HG03520 (cell line): ENCODE measurements at regions not wholly inside any gene's neighbourhood (a gene's known extent, or its start where the extent isn't known, plus 50 kb on each side); places are given as distances from the start of the nearest gene placed in this dataset.
"Not testable (repeated sequence)": the region's sequence is repeated elsewhere in the genome, so short reads cannot be mapped to it uniquely, and the experiment has no call there.

Source experiments
- ATAC-seq: cut with Tn5 transposase; IDR thresholded peaks from one replicate; pipeline ENCODE4 v1.9.1; 2021; ENCODE audit warnings: mild to moderate bottlenecking, moderate library complexity; ENCODE audit not compliant: unreplicated experiment

GRCh38 chr1:189524501-189524900 lies 953.2 kb downstream of the BRINP3 start:
- no peak for ATAC-seq

- ATAC-seq: no peak
Observed at GRCh38 chr1:189530162-189530561, 947.5 kb downstream of the BRINP3 start.

- no peak for ATAC-seq
Observed at GRCh38 chr1:189538271-189538670, 939.4 kb downstream of the BRINP3 start.

GRCh38 chr1:189550498-189550897 lies 927.2 kb downstream of the BRINP3 start:
- ATAC-seq: no peak

- ATAC-seq: no peak
Observed at GRCh38 chr1:189563784-189564183, 913.9 kb downstream of the BRINP3 start.

- ATAC-seq: no peak
Observed at GRCh38 chr1:189567890-189568289, 909.8 kb downstream of the BRINP3 start.

GRCh38 chr1:189596197-189596596 lies 881.5 kb downstream of the BRINP3 start:
- no peak for ATAC-seq

- no peak for ATAC-seq
Observed at GRCh38 chr1:189597083-189597482, 880.6 kb downstream of the BRINP3 start.

GRCh38 chr1:189605226-189605625 lies 872.4 kb downstream of the BRINP3 start:
- no peak for ATAC-seq

GRCh38 chr1:189606047-189606446 lies 871.6 kb downstream of the BRINP3 start:
- no peak for ATAC-seq

GRCh38 chr1:189606795-189607476 lies 870.7 kb downstream of the BRINP3 start:
- ATAC-seq: no peak

- no peak for ATAC-seq
Observed at GRCh38 chr1:189607477-189608096, 870.1 kb downstream of the BRINP3 start.

- no peak for ATAC-seq
Observed at GRCh38 chr1:189609167-189609566, 868.5 kb downstream of the BRINP3 start.

- ATAC-seq: no peak
Observed at GRCh38 chr1:189616893-189617292, 860.8 kb downstream of the BRINP3 start.

- ATAC-seq: no peak
Observed at GRCh38 chr1:189619682-189620332, 857.9 kb downstream of the BRINP3 start.

- ATAC-seq: no peak
Observed at GRCh38 chr1:189620471-189620870, 857.2 kb downstream of the BRINP3 start.

- no peak for ATAC-seq
Observed at GRCh38 chr1:189623336-189623735, 854.3 kb downstream of the BRINP3 start.

- ATAC-seq: no peak
Observed at GRCh38 chr1:189627427-189627826, 850.2 kb downstream of the BRINP3 start.

- ATAC-seq: no peak
Observed at GRCh38 chr1:189628857-189629256, 848.8 kb downstream of the BRINP3 start.

GRCh38 chr1:189633658-189634057 lies 844.0 kb downstream of the BRINP3 start:
- ATAC-seq: no peak

- ATAC-seq: no peak
Observed at GRCh38 chr1:189637041-189637440, 840.6 kb downstream of the BRINP3 start.

- not testable (repeated sequence) for ATAC-seq
Observed at GRCh38 chr1:189644156-189644555, 833.5 kb downstream of the BRINP3 start.
